ENCODE measurements at regions not wholly inside any gene's neighbourhood (a gene's known extent, or its start where the extent isn't known, plus 50 kb on each side); places are given as distances from the start of the nearest gene placed in this dataset.

- TF ChIP-seq POLR2A (IDR thresholded peaks at IDR 0.05; ENCODE audit: low read depth, low read length): no peak
- no peak for TF ChIP-seq BHLHE40 (IDR thresholded peaks at IDR 0.05; ENCODE audit: low read depth, low read length)
- TF ChIP-seq CTCF (conservative IDR thresholded peaks at IDR 0.05; ENCODE audit: low read depth, low read length): no peak
- no peak for TF ChIP-seq MAFK (IDR thresholded peaks at IDR 0.05; ENCODE audit: low read depth, low read length)
- no peak for TF ChIP-seq USF2 (IDR thresholded peaks at IDR 0.05; ENCODE audit: low read depth, low read length)
- no peak for TF ChIP-seq ELK1 (IDR thresholded peaks at IDR 0.05; ENCODE audit: borderline replicate concordance, low read depth, low read length)
- TF ChIP-seq RFX5 (IDR thresholded peaks at IDR 0.05; ENCODE audit: low read depth, low read length): no peak
These were observed 367.6 kb downstream of the THBS2 start for GRCh38 chr6:168885751-168886742.
